Endothelial cell (in vitro differentiated cells): ENCODE measurements at regions not wholly inside any gene's neighbourhood (a gene's known extent, or its start where the extent isn't known, plus 50 kb on each side); places are given as distances from the start of the nearest gene placed in this dataset.
"Not testable (repeated sequence)": the region's sequence is repeated elsewhere in the genome, so short reads cannot be mapped to it uniquely, and the experiment has no call there.

Experiments used
- DNase-seq: peaks from one replicate; pipeline ENCODE4 v3.0.0; 2021; ENCODE audit warnings: low spot score
- H3K27ac Mint-ChIP-seq: one replicate; pipeline ENCODE4 v1.8.0; 2021; ENCODE audit warnings: mixed read lengths, inconsistent platforms; ENCODE audit not compliant: unreplicated experiment
- H3K27me3 Mint-ChIP-seq: one replicate; pipeline ENCODE4 v1.8.0; 2021; ENCODE audit warnings: mild to moderate bottlenecking, moderate library complexity, mixed read lengths, inconsistent platforms; ENCODE audit not compliant: unreplicated experiment
- H3K36me3 Mint-ChIP-seq: one replicate; pipeline ENCODE4 v1.8.0; 2021; ENCODE audit warnings: mild to moderate bottlenecking, low read depth, mixed read lengths, inconsistent platforms; ENCODE audit not compliant: unreplicated experiment
- H3K4me1 Mint-ChIP-seq: one replicate; pipeline ENCODE4 v1.8.0; 2021; ENCODE audit warnings: mild to moderate bottlenecking, mixed read lengths, inconsistent platforms; ENCODE audit not compliant: unreplicated experiment
- H3K4me3 Mint-ChIP-seq: one replicate; pipeline ENCODE4 v1.8.0; 2021; ENCODE audit warnings: mild to moderate bottlenecking, mixed read lengths, inconsistent platforms; ENCODE audit not compliant: unreplicated experiment
- H3K9me3 Mint-ChIP-seq: one replicate; pipeline ENCODE4 v1.8.0; 2021; ENCODE audit warnings: mixed read lengths, inconsistent platforms; ENCODE audit not compliant: unreplicated experiment
- CTCF ChIP-seq: fragments of 200-600 bp; sonication (generic); IDR thresholded peaks from one replicate; pipeline ENCODE4 v1.5.0; 2021; ENCODE audit warnings: antibody characterized with exemption; ENCODE audit not compliant: unreplicated experiment

- DNase-seq, result no peak
- H3K27ac Mint-ChIP-seq, result no peak overlapping the region
- TF ChIP-seq CTCF, result no peak
- no peaks in the 10 kb centered on the region for H3K9me3 Mint-ChIP-seq
- H3K4me1 Mint-ChIP-seq, result no peaks in the 10 kb centered on the region
- H3K27me3 Mint-ChIP-seq, result no peaks in the 10 kb centered on the region
- no peaks in the 10 kb centered on the region for H3K36me3 Mint-ChIP-seq
- no peak overlapping the region for H3K4me3 Mint-ChIP-seq
Measured at GRCh38 chr1:181936269-181936668, 125.2 kb downstream of the ZNF648 start.

GRCh38 chr1:181931873-181932272 lies 129.6 kb downstream of the ZNF648 start:
- no peak for TF ChIP-seq CTCF
- no peaks in the 10 kb centered on the region for H3K4me1 Mint-ChIP-seq
- H3K4me3 Mint-ChIP-seq, result no peak overlapping the region
- H3K9me3 Mint-ChIP-seq, result no peaks in the 10 kb centered on the region
- no peak for DNase-seq
- H3K36me3 Mint-ChIP-seq, result no peaks in the 10 kb centered on the region
- H3K27me3 Mint-ChIP-seq, result peaks cover 3% of the 10 kb centered on the region
- H3K27ac Mint-ChIP-seq, result no peak overlapping the region

- no peaks in the 10 kb centered on the region for H3K4me1 Mint-ChIP-seq
- no peaks in the 10 kb centered on the region for H3K36me3 Mint-ChIP-seq
- no peaks in the 10 kb centered on the region for H3K9me3 Mint-ChIP-seq
- no peak overlapping the region for H3K4me3 Mint-ChIP-seq
- no peak for DNase-seq
- peaks cover 3% of the 10 kb centered on the region for H3K27me3 Mint-ChIP-seq
- no peak for TF ChIP-seq CTCF
- no peak overlapping the region for H3K27ac Mint-ChIP-seq
Measured at GRCh38 chr1:181930187-181930586, 131.3 kb downstream of the ZNF648 start.

GRCh38 chr1:181926697-181927096 lies 134.8 kb downstream of the ZNF648 start:
- Mint-ChIP-seq H3K27ac (no peak overlapping the region), H3K4me3 (no peak overlapping the region), H3K9me3 (no peaks in the 10 kb centered on the region), H3K4me1 (no peaks in the 10 kb centered on the region), H3K36me3 (no peaks in the 10 kb centered on the region), H3K27me3 (peaks cover 4% of the 10 kb centered on the region)
- DNase-seq, result no peak
- no peak for TF ChIP-seq CTCF

- not testable (repeated sequence) for H3K4me1 Mint-ChIP-seq, H3K9me3 Mint-ChIP-seq, H3K27ac Mint-ChIP-seq, H3K36me3 Mint-ChIP-seq, H3K4me3 Mint-ChIP-seq, H3K27me3 Mint-ChIP-seq, DNase-seq
Measured at GRCh38 chr1:181924034-181924433, 137.5 kb downstream of the ZNF648 start.

GRCh38 chr1:181919542-181919941 lies 142.0 kb downstream of the ZNF648 start:
- no peak for DNase-seq
- H3K36me3 Mint-ChIP-seq, result no peaks in the 10 kb centered on the region
- no peaks in the 10 kb centered on the region for H3K27me3 Mint-ChIP-seq
- no peak overlapping the region for H3K4me3 Mint-ChIP-seq
- no peaks in the 10 kb centered on the region for H3K9me3 Mint-ChIP-seq
- no peak for TF ChIP-seq CTCF
- H3K27ac Mint-ChIP-seq, result no peak overlapping the region
- no peaks in the 10 kb centered on the region for H3K4me1 Mint-ChIP-seq
